HEK293 (cell line): ENCODE measurements at regions not wholly inside any gene's neighbourhood (a gene's known extent, or its start where the extent isn't known, plus 50 kb on each side); places are given as distances from the start of the nearest gene placed in this dataset.

Experiments
- CTCF ChIP-seq: fragments of 450-650 bp; formaldehyde crosslinking; IDR thresholded peaks from 2 replicates; pipeline ENCODE4 v1.5.1; 2016; ENCODE audit warnings: missing biosample characterization, missing genetic modification characterization
- SP2 ChIP-seq: fragments of 450-650 bp; formaldehyde crosslinking; IDR thresholded peaks from 2 replicates; pipeline ENCODE4 v1.5.1; 2016; ENCODE audit warnings: missing biosample characterization, missing genetic modification characterization
- YY1 ChIP-seq: fragments of 450-650 bp; formaldehyde crosslinking; IDR thresholded peaks from 2 replicates; pipeline ENCODE4 v1.5.1; 2018; ENCODE audit warnings: missing biosample characterization, missing genetic modification characterization
- ZNF335 ChIP-seq: fragments of 450-650 bp; formaldehyde crosslinking; conservative IDR thresholded peaks from 2 replicates; pipeline ENCODE4 v1.5.1; 2016; ENCODE audit warnings: missing biosample characterization, missing genetic modification characterization
- TF ChIP-seq, protein P1 (sequence below): fragments of 450-650 bp; formaldehyde crosslinking; IDR thresholded peaks from 2 replicates; pipeline ENCODE4 v1.5.1; 2016; ENCODE audit warnings: missing biosample characterization, missing genetic modification characterization
- TF ChIP-seq, protein P2 (sequence below): fragments of 450-650 bp; formaldehyde crosslinking; IDR thresholded peaks from 2 replicates; pipeline ENCODE4 v1.5.1; 2016; ENCODE audit warnings: missing biosample characterization, missing genetic modification characterization

GRCh38 chr13:63110466-63110865, 1694.8 kb upstream of the PCDH20 start:
- TF ChIP-seq SP2 (tag by site-specific recombination) (no peak), CTCF (no peak), ZNF335 (tag by site-specific recombination) (no peak), YY1 (tag by site-specific recombination) (no peak)
- TF ChIP-seq, protein P1, sequence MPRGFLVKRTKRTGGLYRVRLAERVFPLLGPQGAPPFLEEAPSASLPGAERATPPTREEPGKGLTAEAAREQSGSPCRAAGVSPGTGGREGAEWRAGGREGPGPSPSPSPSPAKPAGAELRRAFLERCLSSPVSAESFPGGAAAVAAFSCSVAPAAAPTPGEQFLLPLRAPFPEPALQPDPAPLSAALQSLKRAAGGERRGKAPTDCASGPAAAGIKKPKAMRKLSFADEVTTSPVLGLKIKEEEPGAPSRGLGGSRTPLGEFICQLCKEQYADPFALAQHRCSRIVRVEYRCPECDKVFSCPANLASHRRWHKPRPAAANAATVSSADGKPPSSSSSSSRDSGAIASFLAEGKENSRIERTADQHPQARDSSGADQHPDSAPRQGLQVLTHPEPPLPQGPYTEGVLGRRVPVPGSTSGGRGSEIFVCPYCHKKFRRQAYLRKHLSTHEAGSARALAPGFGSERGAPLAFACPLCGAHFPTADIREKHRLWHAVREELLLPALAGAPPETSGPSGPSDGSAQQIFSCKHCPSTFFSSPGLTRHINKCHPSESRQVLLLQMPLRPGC (tag by site-specific recombination) = no peak
- TF ChIP-seq, protein P2, sequence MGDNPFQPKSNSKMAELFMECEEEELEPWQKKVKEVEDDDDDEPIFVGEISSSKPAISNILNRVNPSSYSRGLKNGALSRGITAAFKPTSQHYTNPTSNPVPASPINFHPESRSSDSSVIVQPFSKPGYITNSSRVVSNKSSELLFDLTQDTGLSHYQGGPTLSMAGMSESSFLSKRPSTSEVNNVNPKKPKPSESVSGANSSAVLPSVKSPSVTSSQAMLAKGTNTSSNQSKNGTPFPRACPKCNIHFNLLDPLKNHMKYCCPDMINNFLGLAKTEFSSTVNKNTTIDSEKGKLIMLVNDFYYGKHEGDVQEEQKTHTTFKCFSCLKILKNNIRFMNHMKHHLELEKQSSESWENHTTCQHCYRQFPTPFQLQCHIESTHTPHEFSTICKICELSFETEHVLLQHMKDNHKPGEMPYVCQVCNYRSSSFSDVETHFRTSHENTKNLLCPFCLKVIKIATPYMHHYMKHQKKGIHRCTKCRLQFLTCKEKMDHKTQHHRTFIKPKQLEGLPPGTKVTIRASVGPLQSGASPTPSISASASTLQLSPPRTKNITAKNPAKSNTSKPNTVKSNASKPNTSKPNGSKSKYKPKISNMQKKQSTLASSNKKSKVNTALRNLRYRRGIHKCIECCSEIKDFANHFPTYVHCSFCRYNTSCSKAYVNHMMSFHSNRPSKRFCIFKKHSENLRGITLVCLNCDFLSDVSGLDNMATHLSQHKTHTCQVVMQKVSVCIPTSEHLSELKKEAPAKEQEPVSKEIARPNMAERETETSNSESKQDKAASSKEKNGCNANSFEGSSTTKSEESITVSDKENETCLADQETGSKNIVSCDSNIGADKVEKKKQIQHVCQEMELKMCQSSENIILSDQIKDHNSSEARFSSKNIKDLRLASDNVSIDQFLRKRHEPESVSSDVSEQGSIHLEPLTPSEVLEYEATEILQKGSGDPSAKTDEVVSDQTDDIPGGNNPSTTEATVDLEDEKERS = no peak
